ENCODE measurements at regions not wholly inside any gene's neighbourhood (a gene's known extent, or its start where the extent isn't known, plus 50 kb on each side); places are given as distances from the start of the nearest gene placed in this dataset.

GRCh38 chr15:95629503-95630168 is 700.9 kb upstream of the NR2F2 start:
- no peak for TF ChIP-seq CTCF (IDR thresholded peaks at IDR 0.05; ENCODE audit: low read length)
- TF ChIP-seq EZH2 (IDR thresholded peaks at IDR 0.05; ENCODE audit: borderline replicate concordance, low read length), result no peak
